Fibroblast of skin of abdomen (primary cell): ENCODE measurements at regions not wholly inside any gene's neighbourhood (a gene's known extent, or its start where the extent isn't known, plus 50 kb on each side); places are given as distances from the start of the nearest gene placed in this dataset.

Experiments used
- DNase-seq: peaks from one replicate; pipeline ENCODE4 v3.0.0-alpha.2; 2013

DNA sequence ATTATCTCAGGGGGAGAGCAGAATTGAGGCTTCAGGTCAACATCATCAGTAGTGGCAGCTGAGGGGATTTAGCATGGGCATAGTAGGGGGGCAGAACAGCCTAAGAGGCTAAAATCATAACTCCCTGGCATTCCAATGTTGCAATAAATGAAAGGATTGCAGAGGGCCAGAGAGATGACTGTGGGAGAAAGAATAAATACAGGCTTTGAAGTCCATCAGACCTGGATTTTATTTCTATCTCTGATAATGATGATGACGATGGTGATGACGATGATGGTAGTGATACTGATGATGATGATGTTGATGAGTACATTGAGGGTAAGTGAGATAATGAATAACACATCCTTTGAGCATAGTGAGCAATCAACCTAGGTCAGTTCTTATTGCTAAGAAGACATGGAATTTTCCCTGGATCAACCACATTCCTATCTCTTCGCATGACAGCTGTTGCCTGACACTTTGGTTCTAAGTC, 107.4 kb upstream of the CDH11 start:
- DNase-seq = peak; percentile 81

DNA sequence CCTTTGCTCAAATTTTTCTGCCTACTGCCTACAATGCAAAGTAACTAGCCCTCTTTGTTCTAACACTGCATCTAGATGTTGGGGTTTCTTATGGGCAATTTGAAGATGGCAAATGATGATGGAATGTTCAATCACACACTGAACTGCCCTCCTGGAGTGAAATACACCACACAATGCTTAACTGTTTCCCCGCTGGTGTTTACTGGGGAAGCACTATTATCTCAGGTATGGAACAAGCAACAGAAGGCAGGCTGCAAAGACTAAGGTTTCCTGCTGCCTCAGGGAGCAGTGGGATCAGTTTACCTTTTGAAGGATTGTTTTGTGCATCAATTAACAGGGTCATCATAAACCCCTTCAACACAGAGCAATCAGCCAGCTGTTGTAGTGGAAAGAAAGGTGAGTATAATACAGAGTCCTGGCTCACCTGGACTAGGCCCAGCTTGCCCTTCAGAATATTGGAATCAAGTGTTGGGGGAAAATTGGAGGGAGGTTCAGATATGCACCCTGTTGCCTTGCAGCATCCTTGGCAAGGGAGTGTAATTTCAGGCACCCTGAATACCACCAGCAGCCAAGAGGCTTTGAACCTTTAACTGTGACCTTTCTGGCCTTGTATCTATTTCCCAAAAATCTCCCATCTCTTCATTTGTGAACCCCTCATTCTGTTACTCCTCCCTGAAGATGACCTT, 105.4 kb upstream of the CDH11 start:
- DNase-seq = no peak

DNA sequence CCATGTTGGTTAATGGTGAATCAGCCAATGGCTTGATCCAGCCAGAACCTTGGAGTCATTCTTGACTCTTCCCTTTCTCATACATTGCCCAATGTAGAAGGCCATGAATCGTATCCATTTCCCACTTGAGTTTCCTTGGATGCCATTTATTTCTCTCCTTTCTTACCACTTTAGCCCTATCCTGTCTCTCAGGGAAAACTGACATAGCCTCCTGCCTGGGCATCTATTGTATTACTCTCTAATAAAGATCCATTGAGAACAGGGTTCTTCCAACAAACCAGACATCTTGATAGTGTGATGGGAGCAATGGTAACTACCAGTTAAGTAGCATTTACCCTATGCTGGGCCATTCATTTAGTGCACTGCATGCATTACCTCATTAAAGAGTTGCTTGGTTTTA, 104.2 kb upstream of the CDH11 start:
- no peak for DNase-seq

DNA sequence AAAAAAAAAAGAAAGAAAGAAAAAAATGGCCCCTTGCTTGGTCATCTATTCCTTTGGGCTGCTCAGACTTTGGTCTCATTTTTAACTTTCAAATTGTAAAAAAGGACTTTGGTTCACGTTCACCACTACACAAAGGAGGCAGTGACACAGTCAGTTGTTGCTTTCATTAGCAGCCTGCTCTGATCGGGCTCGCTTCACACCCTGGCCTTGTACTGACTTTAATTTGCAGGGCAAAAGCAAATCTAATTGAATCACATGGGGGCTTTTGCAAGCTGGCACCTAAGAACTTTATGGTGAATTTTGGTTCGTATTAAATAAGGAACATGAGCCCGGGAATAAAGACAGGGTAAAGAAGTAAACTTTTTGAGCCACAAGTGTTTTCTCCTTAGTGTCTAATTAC, 103.6 kb upstream of the CDH11 start:
- DNase-seq = no peak

DNA sequence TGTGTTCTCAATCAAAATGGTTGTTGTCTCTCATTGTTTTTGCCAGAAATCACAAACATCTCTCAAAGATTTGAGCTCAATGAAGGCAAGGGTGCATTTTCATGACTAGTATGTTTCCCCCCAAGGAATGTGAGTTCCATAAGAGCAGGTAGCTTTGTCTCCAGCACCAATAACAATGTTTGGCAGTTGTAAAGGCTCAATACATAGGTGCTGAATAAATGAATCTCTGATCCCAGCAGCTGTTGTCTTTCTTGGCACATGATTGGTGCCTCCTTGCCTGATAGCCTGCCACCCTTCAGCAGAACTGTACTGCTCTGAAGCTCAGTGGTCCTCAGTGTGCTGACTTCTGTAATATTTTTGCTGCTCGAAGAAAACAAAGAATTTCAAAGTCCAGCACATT, 103.1 kb upstream of the CDH11 start:
- DNase-seq = no peak

DNA sequence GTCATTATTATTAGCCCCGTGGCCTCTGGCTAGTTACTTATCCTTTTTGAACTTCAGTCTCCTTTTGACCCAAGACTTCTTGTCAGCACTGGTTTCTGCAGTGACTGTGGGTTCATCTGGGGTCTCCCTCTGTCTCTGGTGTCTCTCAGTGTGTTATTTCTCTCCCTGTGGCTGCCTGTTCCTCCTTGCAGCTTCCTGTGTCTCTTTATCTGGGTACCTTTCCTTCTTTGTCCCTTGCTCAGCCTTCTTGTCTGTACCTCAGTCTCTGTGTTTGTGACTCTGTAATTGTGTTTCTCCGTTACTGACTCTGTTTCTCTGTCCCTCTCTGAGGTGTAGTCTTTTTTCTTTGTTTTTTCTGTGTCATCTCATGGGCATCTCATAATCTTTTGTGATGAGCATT, 102.6 kb upstream of the CDH11 start:
- no peak for DNase-seq

DNA sequence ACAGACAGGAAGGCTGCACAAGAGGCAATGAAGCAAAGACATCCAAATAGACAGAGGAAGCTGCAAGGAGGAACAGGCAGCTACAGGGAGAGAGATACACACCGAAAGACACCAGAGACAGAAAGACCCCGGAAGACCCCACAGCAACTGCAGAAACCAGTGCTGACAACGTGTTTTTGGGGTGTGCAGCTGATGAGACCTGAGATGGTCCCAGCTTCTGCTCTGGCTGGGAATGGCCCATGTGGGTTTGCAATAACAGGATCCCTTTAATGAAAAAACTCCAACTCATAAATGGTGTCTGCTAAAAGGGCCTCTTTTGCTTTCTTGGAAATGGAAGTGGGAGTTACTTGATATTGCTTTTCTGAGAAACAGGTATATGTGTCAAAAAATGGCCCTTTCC, 101.5 kb upstream of the CDH11 start:
- no peak for DNase-seq

DNA sequence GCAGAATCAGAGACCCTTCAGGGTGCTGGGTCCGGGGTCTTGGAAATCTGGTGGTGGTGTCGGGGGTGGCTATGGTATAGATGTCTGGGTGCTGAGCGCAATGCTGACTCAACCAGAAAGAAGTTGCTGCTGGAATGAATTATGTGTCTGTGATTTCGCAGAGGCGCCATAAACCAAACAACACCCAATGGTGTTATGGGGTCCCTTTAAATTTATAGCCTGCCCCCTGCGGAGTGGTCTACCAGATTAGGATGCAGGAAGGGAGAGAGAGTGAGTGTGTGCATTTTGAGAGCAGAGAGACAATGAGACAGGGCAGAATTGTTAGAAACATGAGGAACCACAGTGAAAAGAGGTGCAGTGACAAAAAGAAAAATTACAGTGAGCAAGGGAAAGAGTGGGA, 100.7 kb upstream of the CDH11 start:
- peak; percentile 89 for DNase-seq

DNA sequence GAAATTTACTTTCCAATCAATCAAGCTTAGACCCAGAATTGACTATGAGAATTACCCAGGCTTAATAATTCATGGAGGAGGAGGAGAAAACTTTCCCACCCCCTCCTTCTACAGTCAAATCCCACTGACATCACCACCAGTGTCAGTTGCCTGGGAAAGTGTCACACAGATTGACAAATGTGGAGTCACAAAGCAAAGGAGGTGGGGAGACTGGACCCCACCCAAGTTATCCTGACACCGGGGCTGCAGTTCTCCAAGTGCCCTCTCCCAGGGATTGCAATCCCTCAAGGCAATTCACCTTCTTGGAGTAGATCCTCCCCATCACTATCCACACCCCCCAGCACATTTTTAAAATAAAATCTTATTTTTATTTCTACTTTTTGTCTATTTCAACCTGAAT, 100.2 kb upstream of the CDH11 start:
- DNase-seq = peak; percentile 39

DNA sequence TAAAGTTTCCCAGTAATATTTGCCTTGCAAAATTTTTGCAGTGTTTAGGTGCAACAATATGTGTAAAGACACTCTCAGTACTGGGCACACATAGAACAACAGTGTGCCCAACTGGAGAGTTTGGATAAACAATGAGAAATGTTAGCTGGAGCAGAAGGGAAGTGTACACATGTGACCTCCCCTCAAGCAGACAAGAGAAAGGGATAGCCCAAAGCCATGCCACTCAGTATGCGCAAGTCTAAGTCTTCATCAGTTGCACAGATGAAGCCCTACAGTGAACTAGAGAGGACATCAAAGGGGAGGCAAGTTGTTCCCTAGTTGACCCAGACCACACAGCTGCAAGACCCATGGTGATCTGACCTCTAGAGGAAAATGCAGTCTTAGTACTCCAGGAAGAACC, 97.9 kb upstream of the CDH11 start:
- DNase-seq = no peak

DNA sequence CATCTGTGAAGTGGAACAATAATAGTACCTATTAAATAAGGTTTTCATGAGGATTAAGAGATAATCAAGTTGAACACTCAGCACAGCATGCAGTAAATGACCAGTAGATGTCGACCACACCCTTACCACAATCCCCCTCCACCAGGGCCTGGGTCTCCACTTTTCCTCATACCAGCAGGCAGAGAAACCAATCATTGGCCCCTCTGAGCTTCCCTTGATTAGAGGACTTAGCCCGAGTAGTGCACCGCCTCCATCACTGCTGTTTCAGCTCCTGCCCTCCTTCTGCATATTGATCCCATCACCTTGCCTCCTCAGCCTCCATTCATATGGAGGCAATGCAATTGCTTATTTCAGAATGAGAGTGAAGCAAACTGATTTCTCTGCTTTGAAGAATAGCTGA, 96.5 kb upstream of the CDH11 start:
- no peak for DNase-seq

DNA sequence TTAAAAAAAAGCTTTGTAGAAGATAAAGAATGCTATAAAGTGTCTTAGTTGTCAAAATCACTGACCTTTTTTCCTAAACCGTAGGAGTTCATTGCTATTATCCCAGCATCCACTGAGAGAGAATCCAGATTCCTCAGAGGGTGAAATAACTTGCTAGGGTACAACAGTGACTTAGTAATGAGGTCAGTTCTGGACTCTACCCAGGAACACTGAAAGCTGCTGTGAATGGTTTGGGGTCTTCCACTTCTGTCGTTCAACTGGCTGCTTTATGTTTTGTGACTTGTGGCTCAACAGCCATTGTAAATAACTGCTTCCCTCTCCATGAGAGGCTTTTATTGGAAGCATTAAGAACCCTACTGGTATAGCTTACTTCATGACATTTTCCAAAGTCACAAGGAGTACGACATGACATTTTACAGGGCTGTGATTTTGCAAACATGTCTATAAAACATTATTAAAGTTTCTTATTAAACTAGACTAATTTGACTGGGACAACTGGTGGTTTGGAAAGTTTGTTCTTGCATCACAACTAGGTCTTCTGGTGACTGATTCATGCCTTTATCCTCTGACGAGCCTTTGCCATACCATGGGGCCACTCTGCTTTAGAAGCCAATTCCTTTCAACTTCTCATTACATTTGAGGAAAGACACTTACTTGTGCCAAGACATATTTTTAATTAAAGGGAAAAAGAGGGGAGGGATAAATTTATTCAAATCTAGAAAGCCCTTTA, 92.2 kb upstream of the CDH11 start:
- DNase-seq = peak; percentile 33

DNA sequence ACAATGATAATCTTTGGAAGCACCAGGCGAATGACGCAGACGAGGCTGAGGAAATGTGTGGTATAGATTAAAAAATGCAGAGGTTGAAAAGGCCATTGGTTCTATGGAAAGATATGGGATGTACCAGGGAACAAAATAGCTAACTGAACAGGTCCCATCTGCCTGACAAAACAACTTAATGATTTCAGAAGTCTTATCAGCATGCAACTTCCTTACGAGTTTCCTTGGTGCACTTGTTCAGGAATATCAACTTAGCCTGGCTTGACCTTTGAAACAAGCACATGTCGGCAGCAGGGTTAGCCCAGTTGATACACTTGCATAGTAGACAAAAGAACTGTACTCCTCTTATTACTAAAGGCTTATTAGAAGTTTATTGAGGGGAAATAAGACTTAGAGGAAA, 90.9 kb upstream of the CDH11 start:
- DNase-seq = no peak

DNA sequence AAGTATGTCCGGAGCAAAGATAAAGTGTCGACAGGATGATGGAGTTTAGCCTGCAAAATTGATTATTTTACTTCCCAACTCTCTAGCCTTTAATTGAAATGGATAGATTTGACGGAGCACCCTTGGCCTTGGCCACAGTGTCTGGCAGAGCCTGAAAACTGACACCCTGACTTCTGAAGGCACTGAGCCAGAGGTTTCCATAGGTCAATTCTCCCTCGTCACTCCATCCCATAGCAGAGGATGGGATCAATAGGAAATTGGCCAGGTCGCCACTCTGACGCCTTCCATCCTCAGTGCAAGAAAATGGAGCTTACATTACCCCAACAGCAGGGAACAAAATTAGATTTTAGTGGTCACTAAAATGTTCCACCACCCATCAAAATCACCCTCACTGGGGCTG, 90.4 kb upstream of the CDH11 start:
- no peak for DNase-seq

DNA sequence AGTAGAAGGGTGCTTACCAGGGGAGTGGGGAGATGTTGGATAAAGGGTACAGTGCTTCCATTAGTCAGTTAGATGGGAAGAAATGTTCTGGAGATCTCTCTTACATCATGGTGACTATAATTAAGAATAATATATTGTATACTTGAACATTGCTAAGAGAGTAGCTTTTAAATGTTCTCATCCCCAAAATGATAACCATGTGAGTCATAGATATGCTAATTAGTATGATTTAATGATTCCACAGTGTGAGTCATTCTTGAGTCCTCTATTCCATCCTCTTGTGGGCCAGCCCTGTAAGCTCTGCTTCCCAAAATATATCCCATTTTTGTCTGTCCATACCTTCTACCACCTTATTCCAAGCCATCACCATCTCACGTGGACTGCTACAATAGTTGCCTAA, 80.6 kb upstream of the CDH11 start:
- DNase-seq = peak; percentile 75

DNA sequence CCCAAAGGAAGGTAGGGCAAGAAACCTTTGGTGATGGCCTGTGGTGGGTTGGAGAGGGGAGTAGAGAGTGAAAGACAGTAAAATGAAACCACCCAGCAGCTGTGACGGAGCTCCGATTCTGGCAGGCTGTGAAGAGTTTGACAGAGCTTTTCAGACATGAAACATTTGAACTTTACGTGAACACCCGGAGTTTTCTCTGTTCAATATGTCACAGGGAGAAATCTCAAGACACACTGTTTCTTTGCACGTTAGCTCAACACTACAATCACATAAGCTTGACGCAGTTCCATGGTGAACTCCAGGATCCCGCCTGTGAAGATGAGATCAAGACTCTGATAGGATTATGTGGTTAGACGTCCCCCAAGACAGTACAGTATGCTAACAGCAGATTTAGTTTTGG, 79.6 kb upstream of the CDH11 start:
- DNase-seq = peak; percentile 58

DNA sequence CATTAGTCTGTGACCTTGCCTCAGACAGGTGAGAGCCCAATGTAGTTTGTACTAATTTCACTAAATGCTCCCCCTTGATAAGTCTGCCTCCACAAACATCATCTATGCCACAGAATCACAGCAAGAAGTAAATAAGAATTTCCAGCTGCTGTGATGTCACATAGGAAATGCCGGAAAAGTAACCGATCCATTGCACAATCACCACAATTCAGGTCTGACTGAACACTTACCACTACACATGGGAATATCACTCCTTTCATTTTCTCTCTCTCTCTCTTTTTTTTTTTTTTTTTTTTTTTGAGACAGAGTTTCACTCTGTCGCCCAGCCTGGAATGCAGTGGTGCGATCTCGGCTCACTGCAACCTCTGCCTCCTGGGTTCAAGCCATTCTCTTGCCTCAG, 79.0 kb upstream of the CDH11 start:
- DNase-seq = peak; percentile 49

DNA sequence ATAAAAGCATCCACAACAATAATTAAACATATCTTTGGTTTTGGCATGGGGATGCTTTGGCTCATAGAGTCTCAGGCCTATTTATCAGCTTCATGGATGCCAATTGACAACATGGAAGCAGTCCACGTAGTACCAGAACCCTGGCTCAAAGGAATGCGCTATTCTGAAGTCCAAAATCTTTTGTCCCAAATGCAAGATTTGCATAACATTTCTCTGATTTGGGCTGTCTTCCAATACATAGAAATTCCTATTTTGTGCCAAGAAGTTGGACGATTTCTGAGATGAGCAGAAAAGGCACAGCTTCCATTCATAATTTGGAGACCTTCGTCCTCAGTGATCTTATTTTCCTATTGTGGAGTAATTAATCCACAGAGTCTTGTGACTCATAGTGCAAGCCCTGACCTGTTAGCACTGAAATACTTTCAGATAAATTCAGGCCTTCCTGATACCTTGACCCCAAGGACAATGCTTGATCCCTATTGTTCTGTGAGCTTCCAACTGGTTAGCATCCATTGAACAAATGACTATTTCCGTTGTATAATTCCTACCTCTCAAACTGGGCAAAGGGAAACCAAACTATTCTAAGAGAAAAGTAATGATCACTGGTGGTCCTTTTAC, 78.4 kb upstream of the CDH11 start:
- DNase-seq = no peak

DNA sequence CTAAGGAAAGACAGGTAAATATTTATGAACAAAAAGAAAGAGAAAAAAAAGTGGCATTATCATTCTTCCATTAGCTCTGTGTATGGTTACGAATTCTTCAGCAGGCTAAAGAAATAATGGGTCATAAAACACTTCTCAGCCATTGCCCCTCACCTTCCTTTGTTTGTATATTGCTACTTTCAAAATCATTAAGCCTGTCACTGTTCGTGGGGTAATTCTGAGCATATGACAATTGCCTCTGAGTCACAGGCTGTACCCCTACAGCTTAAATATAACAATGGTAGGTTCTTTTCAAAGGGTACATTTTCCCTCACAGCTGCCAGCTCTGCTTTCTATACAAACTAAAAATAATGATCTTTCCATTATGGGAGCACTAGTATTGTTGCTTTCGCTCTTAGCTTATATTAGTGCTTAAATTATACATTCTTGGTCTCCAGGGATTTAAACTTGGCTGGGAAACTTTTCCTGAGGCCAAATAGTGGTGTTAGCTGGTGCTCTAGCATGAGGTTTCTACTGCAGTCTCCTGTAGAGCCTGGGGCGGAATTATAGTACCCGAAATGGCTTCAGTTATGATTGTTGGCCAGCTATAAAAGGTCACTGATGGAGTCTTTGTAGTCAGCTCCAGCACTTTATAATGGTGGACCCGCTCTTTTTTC, 74.7 kb upstream of the CDH11 start:
- no peak for DNase-seq

DNA sequence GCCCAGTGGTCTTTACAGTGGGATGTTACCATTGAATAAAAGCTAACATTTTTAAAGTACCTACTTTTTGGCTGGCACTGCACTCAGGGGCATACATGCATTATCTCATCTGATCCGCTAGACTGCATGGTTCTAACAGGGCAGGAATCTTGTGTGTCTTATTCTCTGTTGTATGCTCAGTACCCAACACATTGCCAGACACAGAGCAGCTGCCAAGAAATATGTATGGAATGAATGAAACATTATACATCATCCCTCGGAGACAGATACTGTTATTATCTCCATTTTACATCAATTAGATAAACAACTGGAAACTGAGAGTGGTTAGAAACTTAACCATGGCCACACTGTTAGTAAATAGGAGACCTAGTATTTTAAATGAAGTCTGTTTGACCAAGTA, 74.1 kb upstream of the CDH11 start:
- peak; percentile 45 for DNase-seq

DNA sequence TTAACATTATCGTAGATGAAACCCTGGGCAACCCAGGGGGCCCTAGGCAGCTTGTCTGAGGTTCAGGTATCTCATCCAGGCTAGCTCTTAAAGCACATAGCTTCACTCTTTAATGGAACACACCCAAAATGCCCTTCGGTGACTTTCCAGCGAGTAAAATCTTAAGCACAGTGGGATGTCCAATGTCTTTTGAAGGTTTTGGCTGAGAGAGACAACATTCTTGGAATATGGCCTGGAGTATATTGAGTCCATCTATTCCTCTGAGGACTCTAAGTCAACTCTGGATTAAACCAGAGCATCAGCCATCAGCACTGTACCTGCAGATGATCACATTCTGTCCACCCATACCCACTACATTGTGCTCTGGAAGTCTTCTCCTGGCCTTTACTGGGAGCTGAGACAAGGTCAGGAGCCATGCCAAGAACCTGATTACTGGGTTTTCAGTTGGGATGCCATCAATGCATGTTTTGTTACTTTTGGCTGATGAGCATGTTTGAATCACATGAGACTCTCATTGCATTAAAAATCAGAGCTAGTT, 63.4 kb upstream of the CDH11 start:
- no peak for DNase-seq

DNA sequence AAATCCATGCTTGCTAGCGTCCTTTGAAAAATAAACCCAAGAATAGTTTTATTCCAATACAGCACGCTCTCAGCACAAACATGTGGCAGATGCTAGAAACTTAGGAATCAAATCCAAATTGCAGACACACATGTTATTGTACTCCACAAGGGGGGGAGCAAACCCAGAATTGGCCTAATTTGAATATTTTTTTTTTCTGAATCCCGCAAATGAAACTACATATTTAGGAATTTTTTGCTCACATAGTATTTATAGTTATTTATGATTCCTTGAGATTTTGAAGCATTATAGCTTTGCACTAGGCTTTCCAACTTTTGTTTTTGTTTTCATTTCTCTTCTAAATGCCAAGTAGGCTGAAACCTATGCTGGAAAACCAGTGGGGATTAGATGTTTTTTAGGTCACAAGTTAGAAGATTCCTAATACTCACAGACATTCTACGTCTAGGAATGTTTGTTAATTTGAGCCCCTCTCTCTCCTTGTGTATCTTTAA, 59.3 kb upstream of the CDH11 start:
- peak; percentile 53 for DNase-seq

DNA sequence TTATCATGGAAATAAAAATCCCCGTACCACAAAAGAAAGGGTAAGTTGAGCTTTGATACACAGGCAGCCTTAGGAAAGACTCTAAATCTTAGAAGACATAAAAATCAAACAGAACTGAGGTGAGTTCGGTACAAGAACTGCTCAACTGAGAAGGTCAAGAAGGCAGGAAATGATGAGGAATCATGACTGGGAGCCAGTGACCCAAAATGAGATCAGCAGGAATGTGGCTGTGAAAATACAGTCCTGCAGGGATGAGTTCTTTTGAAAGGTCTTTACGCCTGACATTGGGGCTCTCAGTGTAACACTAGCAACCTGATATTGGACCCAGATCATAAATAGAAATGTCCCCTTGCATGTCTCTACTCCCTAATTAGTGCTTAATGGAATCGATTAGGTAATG, 56.3 kb upstream of the CDH11 start:
- DNase-seq = peak; percentile 24
